AG09319 (cell line): ENCODE measurements at regions not wholly inside any gene's neighbourhood (a gene's known extent, or its start where the extent isn't known, plus 50 kb on each side); places are given as distances from the start of the nearest gene placed in this dataset.
A peak's percentile ranks its signal among the peaks of the same experiment; 100 is the strongest.
"Not testable (repeated sequence)": the region's sequence is repeated elsewhere in the genome, so short reads cannot be mapped to it uniquely, and the experiment has no call there.

ENCODE experiments used
- DNase-seq: peaks from one replicate; pipeline ENCODE4 v3.0.0-alpha.2; 2010; ENCODE audit warnings: low read depth; ENCODE audit errors: extremely low read depth
- TF ChIP-seq, protein P1 (sequence below): IDR thresholded peaks from 2 replicates; pipeline ENCODE4 v1.5.1; 2011; ENCODE audit warnings: low read depth, mild to moderate bottlenecking, inconsistent platforms, low read length, moderate library complexity

GRCh38 chr7:66466081-66466600 lies 162.5 kb upstream of the KCTD7 start:
- no peak for DNase-seq
- TF ChIP-seq, protein P1, sequence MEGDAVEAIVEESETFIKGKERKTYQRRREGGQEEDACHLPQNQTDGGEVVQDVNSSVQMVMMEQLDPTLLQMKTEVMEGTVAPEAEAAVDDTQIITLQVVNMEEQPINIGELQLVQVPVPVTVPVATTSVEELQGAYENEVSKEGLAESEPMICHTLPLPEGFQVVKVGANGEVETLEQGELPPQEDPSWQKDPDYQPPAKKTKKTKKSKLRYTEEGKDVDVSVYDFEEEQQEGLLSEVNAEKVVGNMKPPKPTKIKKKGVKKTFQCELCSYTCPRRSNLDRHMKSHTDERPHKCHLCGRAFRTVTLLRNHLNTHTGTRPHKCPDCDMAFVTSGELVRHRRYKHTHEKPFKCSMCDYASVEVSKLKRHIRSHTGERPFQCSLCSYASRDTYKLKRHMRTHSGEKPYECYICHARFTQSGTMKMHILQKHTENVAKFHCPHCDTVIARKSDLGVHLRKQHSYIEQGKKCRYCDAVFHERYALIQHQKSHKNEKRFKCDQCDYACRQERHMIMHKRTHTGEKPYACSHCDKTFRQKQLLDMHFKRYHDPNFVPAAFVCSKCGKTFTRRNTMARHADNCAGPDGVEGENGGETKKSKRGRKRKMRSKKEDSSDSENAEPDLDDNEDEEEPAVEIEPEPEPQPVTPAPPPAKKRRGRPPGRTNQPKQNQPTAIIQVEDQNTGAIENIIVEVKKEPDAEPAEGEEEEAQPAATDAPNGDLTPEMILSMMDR = no peak

DNA sequence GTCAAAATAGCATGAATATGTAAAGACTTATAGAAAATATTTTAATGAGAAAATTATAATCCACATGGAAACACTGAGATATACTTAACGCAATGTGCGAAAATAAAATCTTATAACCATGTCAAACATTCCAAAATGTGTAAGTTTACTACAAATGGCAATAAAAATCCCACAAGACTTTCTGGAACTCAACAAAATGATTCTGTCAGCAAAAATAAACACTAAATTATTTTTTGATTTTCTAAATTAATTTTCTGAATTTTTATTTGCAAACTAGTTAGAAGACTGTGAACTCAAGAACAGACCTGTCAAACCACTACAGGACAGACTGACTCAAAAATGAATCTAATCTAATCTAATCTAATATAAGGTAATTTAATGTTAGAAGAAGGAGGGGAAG lies 160.8 kb upstream of the KCTD7 start:
- DNase-seq = no peak
- TF ChIP-seq, protein P1 = no peak

DNA sequence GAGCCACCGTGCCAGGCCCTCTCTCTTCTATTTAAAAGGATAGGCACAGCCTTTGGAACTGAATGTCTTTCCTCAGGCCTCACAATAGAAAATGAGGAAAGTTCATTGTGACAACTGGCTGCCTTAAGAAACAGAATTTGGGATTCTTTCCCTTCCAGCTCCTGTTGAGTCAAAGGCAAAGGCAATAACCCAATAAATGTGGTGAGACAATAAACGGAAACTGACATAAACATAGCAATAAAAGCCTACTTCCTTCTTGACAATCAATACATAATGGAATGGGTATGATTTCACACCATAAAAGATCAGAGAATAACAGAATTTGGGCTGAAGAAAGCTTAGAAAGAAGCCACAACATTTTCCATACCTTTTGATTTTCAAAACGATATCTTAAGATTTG lies 155.6 kb upstream of the KCTD7 start:
- not testable (repeated sequence) for DNase-seq

- TF ChIP-seq, protein P1 = no peak
Measured at GRCh38 chr7:66474441-66474840, 154.2 kb upstream of the KCTD7 start.

DNA sequence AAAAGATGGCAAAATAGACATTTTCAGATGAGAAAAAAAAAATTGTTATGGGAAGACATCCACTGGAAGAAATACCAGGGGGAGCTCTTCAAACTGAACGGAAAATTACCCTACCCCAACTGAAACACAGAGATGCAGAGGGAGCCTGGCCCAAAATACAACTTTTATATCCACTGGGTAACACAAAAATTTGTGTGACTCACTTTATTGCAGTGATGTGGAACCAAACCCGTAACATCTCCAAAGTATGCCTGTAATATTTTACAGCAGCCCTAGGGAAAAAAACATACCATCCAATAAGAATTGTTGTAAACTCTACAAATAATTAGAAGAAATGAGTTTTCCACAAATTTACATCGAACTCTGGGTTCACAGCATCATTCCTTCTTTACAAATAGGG lies 152.6 kb upstream of the KCTD7 start:
- DNase-seq = not testable (repeated sequence)

More at GRCh38 chr7:66474441-66474840, 154.2 kb upstream of the KCTD7 start:
- no peak for DNase-seq

DNA sequence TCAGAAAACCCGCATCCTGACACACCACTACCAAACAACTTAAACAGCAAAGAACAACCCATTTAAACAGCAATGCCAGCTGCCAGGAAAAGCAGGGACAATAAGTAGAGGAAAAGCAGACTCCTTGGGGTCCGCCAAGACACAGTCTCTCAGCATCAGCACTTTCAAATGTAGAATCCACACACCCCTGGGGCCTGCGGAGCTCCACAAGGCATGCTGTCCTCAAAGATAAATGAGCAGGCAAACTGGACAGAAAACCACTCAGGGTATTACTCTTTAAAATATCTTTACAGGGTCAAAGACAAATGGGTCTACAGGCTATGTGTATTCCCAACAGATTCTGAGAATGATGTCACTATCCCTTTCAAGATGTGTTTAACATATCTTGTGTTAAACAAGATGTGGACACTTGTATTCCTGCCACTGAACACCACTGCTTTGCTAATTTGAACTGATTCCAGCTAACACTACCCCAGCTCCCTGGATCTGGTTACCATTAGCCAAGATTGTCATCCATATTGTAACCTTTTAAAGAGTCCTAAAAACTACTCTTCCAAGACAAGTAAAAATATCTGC lies 150.8 kb upstream of the KCTD7 start:
- DNase-seq = not testable (repeated sequence)

- DNase-seq = not testable (repeated sequence)
Measured at GRCh38 chr7:66481229-66481628, 147.5 kb upstream of the KCTD7 start.

- not testable (repeated sequence) for DNase-seq
Measured at GRCh38 chr7:66489065-66489464, 139.6 kb upstream of the KCTD7 start.

DNA sequence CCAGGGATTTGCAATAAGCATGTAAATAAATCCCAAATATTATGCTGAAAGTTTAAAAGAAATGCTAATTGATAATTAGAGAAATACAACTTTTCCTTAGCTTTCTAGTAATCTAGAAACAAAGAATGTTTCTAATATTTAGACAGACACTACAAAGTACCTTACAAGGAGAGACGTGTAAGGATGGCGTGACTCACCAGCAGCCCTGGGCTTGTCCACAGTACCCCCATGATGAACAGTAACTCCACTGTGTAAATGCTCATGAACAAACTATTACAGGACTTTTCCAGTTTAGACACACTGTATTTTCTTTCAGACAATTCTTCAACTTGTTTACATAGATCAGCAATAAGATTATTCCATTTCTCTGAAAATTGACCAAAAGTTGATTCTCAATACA lies 138.9 kb upstream of the KCTD7 start:
- DNase-seq = not testable (repeated sequence)

DNA sequence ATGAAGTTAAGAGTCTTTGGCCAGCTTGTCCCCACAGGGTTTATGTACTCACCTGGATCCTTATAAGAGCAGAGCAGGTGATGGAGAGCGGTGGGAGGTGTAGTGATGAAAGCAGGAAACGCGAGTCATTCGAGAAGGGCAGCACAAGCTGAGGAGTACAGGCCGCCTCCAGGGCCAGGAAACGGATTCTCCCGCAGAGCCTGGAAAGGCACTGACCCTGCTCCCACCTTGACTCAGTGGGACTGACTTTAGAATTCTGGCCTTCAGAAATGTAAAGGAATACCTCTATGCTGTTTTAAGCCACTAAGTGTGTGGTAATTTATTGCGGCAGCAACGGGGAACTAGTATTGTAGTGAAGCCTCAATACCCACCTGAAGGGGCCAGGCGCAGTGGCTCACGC lies 137.7 kb upstream of the KCTD7 start:
- not testable (repeated sequence) for DNase-seq

DNA sequence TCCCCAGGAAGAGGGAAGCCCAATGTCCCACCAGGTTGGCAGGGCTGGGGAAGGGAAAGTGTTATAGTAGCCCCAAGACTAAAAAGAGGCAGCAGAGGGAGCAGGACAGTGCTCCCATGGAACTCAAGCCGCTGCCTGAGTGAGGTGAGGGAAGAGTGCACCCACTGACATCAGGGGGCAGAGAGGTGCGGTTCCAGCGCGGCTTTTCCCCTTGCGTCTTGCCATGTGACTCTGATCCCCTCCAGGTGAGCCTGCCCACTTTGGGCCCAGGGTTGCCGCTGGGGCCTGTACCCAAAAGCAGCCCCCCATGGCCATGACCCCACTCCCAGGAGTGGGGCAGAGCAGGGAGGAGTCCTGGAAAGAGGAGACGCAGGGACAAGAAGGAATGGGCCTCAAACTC lies 136.3 kb upstream of the KCTD7 start:
- not testable (repeated sequence) for DNase-seq

- peak; percentile 94 for DNase-seq
- TF ChIP-seq, protein P1 = no peak; the same call in 1 of the 2 replicates
Measured at GRCh38 chr7:66493235-66494205, 135.2 kb upstream of the KCTD7 start.
